H1 (cell line): ENCODE measurements at regions not wholly inside any gene's neighbourhood (a gene's known extent, or its start where the extent isn't known, plus 50 kb on each side); places are given as distances from the start of the nearest gene placed in this dataset.

Experiments used
- CBX5 ChIP-seq: fragments of 300-800, 300-1000 bp; sonication (generic); IDR thresholded peaks from 2 replicates; pipeline ENCODE4 v1.7.1; 2016; ENCODE audit warnings: antibody characterized with exemption, low read length, low read depth
- CEBPB ChIP-seq: IDR thresholded peaks from 2 replicates; pipeline ENCODE4 v1.6.1; 2012; ENCODE audit warnings: low read depth, low read length
- EP300 ChIP-seq, 2 experiments: IDR thresholded peaks; 1 replicate in 1 of 2; 2 replicates in 1 of 2; pipeline ENCODE4 v1.6.1; 2011 to 2012; ENCODE audit warnings: low read depth in 2 of 2, low read length in 2 of 2, mild to moderate bottlenecking in 2 of 2, borderline replicate concordance in 1 of 2, inconsistent platforms in 1 of 2, moderate library complexity in 1 of 2
- JUN ChIP-seq: IDR thresholded peaks from 2 replicates; pipeline ENCODE4 v1.6.1; 2011; ENCODE audit warnings: low read depth, mild to moderate bottlenecking, improper control_type of control experiment, low read length
- KDM5A ChIP-seq: fragments of 200-600 bp; IDR thresholded peaks from 2 replicates; pipeline ENCODE4 v1.7.1; 2012; ENCODE audit warnings: mild to moderate bottlenecking, low read length, inconsistent platforms, mixed read lengths
- RAD21 ChIP-seq, 2 experiments: IDR thresholded peaks in 1 of 2; conservative IDR thresholded peaks in 1 of 2; 2 replicates each; pipeline ENCODE4 v1.6.1; 2011; ENCODE audit warnings: low read depth in 2 of 2, low read length in 2 of 2, improper control_type of control experiment in 1 of 2, inconsistent platforms in 1 of 2, mild to moderate bottlenecking in 1 of 2, moderate library complexity in 1 of 2
- RFX5 ChIP-seq: IDR thresholded peaks from 2 replicates; pipeline ENCODE4 v1.6.1; 2011; ENCODE audit warnings: low read depth, low read length, improper control_type of control experiment, borderline replicate concordance
- RXRA ChIP-seq: IDR thresholded peaks from 2 replicates; pipeline ENCODE4 v1.6.1; 2011; ENCODE audit warnings: low read depth, mild to moderate bottlenecking, low read length, moderate library complexity; ENCODE audit not compliant: insufficient read depth
- TCF12 ChIP-seq: IDR thresholded peaks from 2 replicates; pipeline ENCODE4 v1.6.1; 2011; ENCODE audit warnings: low read depth, mild to moderate bottlenecking, low read length
- TF ChIP-seq, protein P1 (sequence below): IDR thresholded peaks from 2 replicates; pipeline ENCODE4 v1.6.1; 2012; ENCODE audit warnings: low read length, inconsistent platforms

GRCh38 chr12:92492291-92492690 lies 210.5 kb upstream of the PLEKHG7 start (continued):
- TF ChIP-seq, protein P1, sequence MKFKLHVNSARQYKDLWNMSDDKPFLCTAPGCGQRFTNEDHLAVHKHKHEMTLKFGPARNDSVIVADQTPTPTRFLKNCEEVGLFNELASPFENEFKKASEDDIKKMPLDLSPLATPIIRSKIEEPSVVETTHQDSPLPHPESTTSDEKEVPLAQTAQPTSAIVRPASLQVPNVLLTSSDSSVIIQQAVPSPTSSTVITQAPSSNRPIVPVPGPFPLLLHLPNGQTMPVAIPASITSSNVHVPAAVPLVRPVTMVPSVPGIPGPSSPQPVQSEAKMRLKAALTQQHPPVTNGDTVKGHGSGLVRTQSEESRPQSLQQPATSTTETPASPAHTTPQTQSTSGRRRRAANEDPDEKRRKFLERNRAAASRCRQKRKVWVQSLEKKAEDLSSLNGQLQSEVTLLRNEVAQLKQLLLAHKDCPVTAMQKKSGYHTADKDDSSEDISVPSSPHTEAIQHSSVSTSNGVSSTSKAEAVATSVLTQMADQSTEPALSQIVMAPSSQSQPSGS: no peak
- TF ChIP-seq CEBPB: no peak
- no peak for TF ChIP-seq TCF12
- no peak for TF ChIP-seq CBX5
- no peak for TF ChIP-seq JUN
- TF ChIP-seq RXRA: no peak
- TF ChIP-seq RFX5: no peak
- no peak for TF ChIP-seq RAD21 (IDR thresholded peaks at IDR 0.05 in 1 of 2, conservative IDR thresholded peaks at IDR 0.05 in 1 of 2; ENCODE audit: low read depth in 2 of 2, low read length in 2 of 2)
- no peak for TF ChIP-seq EP300 (IDR thresholded peaks at IDR 0.05; ENCODE audit: borderline replicate concordance in 1 of 2, low read depth in 2 of 2, low read length in 2 of 2)
- no peak for TF ChIP-seq KDM5A
- TF ChIP-seq, all 59 proteins: peak for 0
